ENCODE measurements at regions not wholly inside any gene's neighbourhood (a gene's known extent, or its start where the extent isn't known, plus 50 kb on each side); places are given as distances from the start of the nearest gene placed in this dataset.
"Not testable (repeated sequence)": the region's sequence is repeated elsewhere in the genome, so short reads cannot be mapped to it uniquely, and the experiment has no call there.

- DNase-seq: no peak
Observed at GRCh38 chr14:24744641-24745040, 110.7 kb upstream of the GZMB start.

- peak; percentile 10 for DNase-seq
Observed at GRCh38 chr14:24741871-24742270, 107.9 kb upstream of the GZMB start.

- DNase-seq: no peak
Observed at GRCh38 chr14:24735984-24736630, 102.1 kb upstream of the GZMB start.

- peak; percentile 65 for DNase-seq
Observed at GRCh38 chr14:24734917-24735500, 101.0 kb upstream of the GZMB start.

GRCh38 chr14:24726480-24726879 is 92.5 kb upstream of the GZMB start:
- DNase-seq: no peak

- DNase-seq: no peak
Observed at GRCh38 chr14:24725311-24725710, 91.3 kb upstream of the GZMB start.

GRCh38 chr14:24721775-24722174 is 87.8 kb upstream of the GZMB start:
- no peak for DNase-seq

- DNase-seq: no peak
Observed at GRCh38 chr14:24715239-24715638, 81.2 kb upstream of the GZMB start.

- DNase-seq: no peak
Observed at GRCh38 chr14:24713404-24713803, 79.4 kb upstream of the GZMB start.

GRCh38 chr14:24712909-24713308 is 78.9 kb upstream of the GZMB start:
- DNase-seq: no peak

- no peak for DNase-seq
Observed at GRCh38 chr14:24712374-24712773, 78.4 kb upstream of the GZMB start.

- DNase-seq: peak; percentile 56
Observed at GRCh38 chr14:24710403-24711112, 76.6 kb upstream of the GZMB start.

- DNase-seq: no peak
Observed at GRCh38 chr14:24708684-24709083, 74.7 kb upstream of the GZMB start.

GRCh38 chr14:24706351-24706750 is 72.4 kb upstream of the GZMB start:
- no peak for DNase-seq

GRCh38 chr14:24705840-24706239 is 71.8 kb upstream of the GZMB start:
- no peak for DNase-seq

GRCh38 chr14:24701062-24701461 is 67.1 kb upstream of the GZMB start:
- no peak for DNase-seq

- DNase-seq: no peak
Observed at GRCh38 chr14:24700511-24700910, 66.5 kb upstream of the GZMB start.

GRCh38 chr14:24699052-24699451 is 65.1 kb upstream of the GZMB start:
- no peak for DNase-seq

GRCh38 chr14:24696280-24696920 is 62.4 kb upstream of the GZMB start:
- DNase-seq: not testable (repeated sequence)

GRCh38 chr14:24695265-24696241 is 61.6 kb upstream of the GZMB start:
- no peak for DNase-seq

GRCh38 chr14:24694680-24695079 is 60.7 kb upstream of the GZMB start:
- DNase-seq: no peak

- DNase-seq: no peak
Observed at GRCh38 chr14:24693983-24694382, 60.0 kb upstream of the GZMB start.
